B cell (primary cell): ENCODE measurements at regions not wholly inside any gene's neighbourhood (a gene's known extent, or its start where the extent isn't known, plus 50 kb on each side); places are given as distances from the start of the nearest gene placed in this dataset.

Source experiments
- ATAC-seq: fragments of 200-7000 bp; cut with Tn5 transposase; one replicate; pipeline ENCODE4 v1.10.0; 2021; ENCODE audit warnings: low read depth, mild to moderate bottlenecking, moderate number of reproducible peaks, moderate library complexity
- CTCF ChIA-PET: fragments of 350-600 bp; sonication (Branson Sonifier 250); formaldehyde crosslinking; loops from one replicate; lab custom pipeline; 2021; ENCODE audit warnings: antibody characterized with exemption, inconsistent platforms; lab: Charles Lee
- POLR2A ChIA-PET: fragments of 350-600 bp; sonication (Branson Sonifier 250); formaldehyde crosslinking; loops from one replicate; lab custom pipeline; 2021; ENCODE audit warnings: antibody characterized with exemption; lab: Charles Lee
- DNase-seq: peaks from one replicate; pipeline ENCODE4 v3.0.0; 2013
- H2AFZ ChIP-seq: 2 replicates; pipeline ENCODE4 v1.6.1; 2012; ENCODE audit warnings: mild to moderate bottlenecking, low read depth, low read length; ENCODE audit not compliant: insufficient read depth, poor library complexity, severe bottlenecking
- H3K27ac ChIP-seq, 2 donors: 1 replicate in 1 of 2; 2 replicates in 1 of 2; pipeline ENCODE4 v1.5.1; 2012 to 2013; ENCODE audit warnings: low read length in 2 of 2, mild to moderate bottlenecking in 2 of 2, moderate library complexity in 1 of 2
- H3K27me3 ChIP-seq, 4 experiments: fragments of 200-600 bp in 1 of 4; sonication (generic) in 1 of 4; replicated peaks in 1 of 4; 1 replicate in 2 of 4; 2 replicates in 2 of 4; pipeline versions ENCODE4 v1.6.1 to v1.7.0; 2013 to 2016; ENCODE audit warnings: low read length in 3 of 4, mild to moderate bottlenecking in 2 of 4, mixed read lengths in 1 of 4, moderate library complexity in 1 of 4; ENCODE audit not compliant: insufficient read depth in 4 of 4, control insufficient read depth in 3 of 4; ENCODE audit errors: control extremely low read depth in 1 of 4
- H3K36me3 ChIP-seq, 2 experiments: replicated peaks in 1 of 2; 1 replicate in 1 of 2; 2 replicates in 1 of 2; pipeline versions ENCODE4 v1.6.1 to v1.7.1; 2013; ENCODE audit warnings: low read length in 1 of 2; ENCODE audit not compliant: insufficient read depth in 2 of 2, control insufficient read depth in 1 of 2; ENCODE audit errors: control extremely low read depth in 1 of 2, extremely low read depth in 1 of 2
- H3K4me1 ChIP-seq, 2 donors: fragments of 200-600 bp in 1 of 2; sonication (generic) in 1 of 2; 1 replicate in 1 of 2; 2 replicates in 1 of 2; pipeline versions ENCODE4 v1.5.1 to v1.6.1; 2013 to 2017; ENCODE audit warnings: low read length in 2 of 2; ENCODE audit not compliant: control insufficient read depth in 2 of 2, insufficient read depth in 2 of 2
- H3K4me2 ChIP-seq: replicated peaks from 2 replicates; pipeline ENCODE3; 2012; ENCODE audit warnings: mild to moderate bottlenecking, low read depth, low read length; ENCODE audit not compliant: poor library complexity, severe bottlenecking
- H3K4me3 ChIP-seq, 5 experiments: fragments of 200-600 bp in 1 of 5; sonication (generic) in 1 of 5; 1 replicate in 3 of 5; 2 replicates in 2 of 5; pipeline versions ENCODE4 v1.5.1 to v1.7.0; 2011 to 2016; ENCODE audit warnings: low read length in 4 of 5, mild to moderate bottlenecking in 4 of 5, low read depth in 2 of 5, control low read depth in 1 of 5, moderate library complexity in 1 of 5; ENCODE audit not compliant: insufficient read depth in 1 of 5; ENCODE audit errors: control extremely low read depth in 1 of 5, extremely low read depth in 1 of 5
- H3K79me2 ChIP-seq: fragments of 200-600 bp; sonication (generic); one replicate; pipeline ENCODE4 v1.6.0; 2016; ENCODE audit warnings: low read length; ENCODE audit not compliant: control insufficient read depth, insufficient read depth
- H3K9ac ChIP-seq: fragments of 200-600 bp; sonication (generic); 2 replicates; pipeline ENCODE4 v1.6.1; 2017; ENCODE audit warnings: mild to moderate bottlenecking, low read length, moderate library complexity
- H3K9me3 ChIP-seq, 3 donors: one replicate each; pipeline versions ENCODE4 v1.6.1 to v1.7.1; 2013; ENCODE audit warnings: low read length in 2 of 3; ENCODE audit not compliant: control insufficient read depth in 2 of 3, insufficient read depth in 1 of 3; ENCODE audit errors: control extremely low read depth in 1 of 3
- H4K20me1 ChIP-seq: 2 replicates; pipeline ENCODE4 v1.6.0; 2012; ENCODE audit warnings: mild to moderate bottlenecking, low read length; ENCODE audit not compliant: insufficient read depth, control insufficient read depth, poor library complexity, severe bottlenecking
- H3K27ac Mint-ChIP-seq: one replicate; pipeline ENCODE4 v1.8.0; 2021; ENCODE audit warnings: mixed read lengths
- H3K27me3 Mint-ChIP-seq: one replicate; pipeline ENCODE4 v1.8.0; 2021; ENCODE audit warnings: mixed read lengths
- H3K4me1 Mint-ChIP-seq: one replicate; pipeline ENCODE4 v1.8.0; 2021; ENCODE audit warnings: mixed read lengths
- H3K4me3 Mint-ChIP-seq: one replicate; pipeline ENCODE4 v1.8.0; 2021; ENCODE audit warnings: mixed read lengths
- H3K9me3 Mint-ChIP-seq: one replicate; pipeline ENCODE4 v1.8.0; 2022; ENCODE audit warnings: mixed read lengths; ENCODE audit not compliant: insufficient read depth
- CTCF ChIP-seq: fragments of 200-600 bp; IDR thresholded peaks from one replicate; pipeline ENCODE4 v1.8.0; 2022; ENCODE audit warnings: antibody characterized with exemption, mild to moderate bottlenecking
- EZH2 ChIP-seq: IDR thresholded peaks from 2 replicates; pipeline ENCODE4 v1.6.1; 2012; ENCODE audit warnings: borderline replicate concordance, low read depth, mild to moderate bottlenecking, moderate library complexity, low read length; ENCODE audit not compliant: insufficient read depth, poor library complexity, severe bottlenecking
- WGBS: methylation state at CpG from one replicate; pipeline ENCODE4 v1.1.5; 2013; ENCODE audit warnings: missing lambda C conversion rate; ENCODE audit not compliant: insufficient coverage; 5-methylcytosine and 5-hydroxymethylcytosine counted together
- intact Hi-C: fragments of 100-400 bp; cut with micrococcal nuclease; formaldehyde crosslinking; loops from one replicate; pipeline ENCODE4 v1.10.0; 2022

- Histone ChIP-seq H3K27me3 (no peaks in the 10 kb centered on the region), H3K4me1 (no peaks in the 10 kb centered on the region), H3K9ac (no peak overlapping the region), H3K27ac (no peak overlapping the region), H3K4me3 (no peak overlapping the region), H3K79me2 (no peaks in the 10 kb centered on the region), H3K36me3 (no peaks in the 10 kb centered on the region), H2AFZ (no peak overlapping the region), H3K4me2 (no peak overlapping the region), H3K9me3 (no peaks in the 10 kb centered on the region), H4K20me1 (no peaks in the 10 kb centered on the region)
- TF ChIP-seq CTCF (no peak), EZH2 (no peak)
- no CpG with 5 or more reads among the region's 4 CpGs for WGBS
- no peak overlapping the region for H3K4me3 Mint-ChIP-seq
- ChIA-PET POLR2A (no interaction called here), CTCF (no interaction called here)
- no peaks in the 10 kb centered on the region for H3K4me1 Mint-ChIP-seq
- DNase-seq (no peak), ATAC-seq (no peak)
- intact Hi-C loops, result no loop called here
- no peaks in the 10 kb centered on the region for H3K9me3 Mint-ChIP-seq
- no peak overlapping the region for H3K27ac Mint-ChIP-seq
- H3K27me3 Mint-ChIP-seq, result peaks cover 3% of the 10 kb centered on the region
Measured at GRCh38 chr21:15229390-15229789, 164.6 kb upstream of the NRIP1 start.

- no peak overlapping the region for H3K27ac Mint-ChIP-seq
- H3K4me3 ChIP-seq, result no peak overlapping the region
- H3K4me1 ChIP-seq, result no peaks in the 10 kb centered on the region
- no peaks in the 10 kb centered on the region for H4K20me1 ChIP-seq
- no peaks in the 10 kb centered on the region for H3K9me3 ChIP-seq
- H3K27me3 ChIP-seq, result no peaks in the 10 kb centered on the region
- H3K27me3 Mint-ChIP-seq, result peaks cover 7% of the 10 kb centered on the region
- no peaks in the 10 kb centered on the region for H3K79me2 ChIP-seq
- no peaks in the 10 kb centered on the region for H3K36me3 ChIP-seq
- H3K4me1 Mint-ChIP-seq, result no peaks in the 10 kb centered on the region
- DNase-seq, result no peak
- H2AFZ ChIP-seq, result no peak overlapping the region
- TF ChIP-seq EZH2 (no peak), CTCF (no peak)
- ATAC-seq, result no peak
- no peak overlapping the region for H3K27ac ChIP-seq
- WGBS, result no CpG with 5 or more reads among the region's 1 CpG
- CTCF ChIA-PET, result no interaction called here
- H3K9me3 Mint-ChIP-seq, result no peaks in the 10 kb centered on the region
- no peak overlapping the region for H3K4me2 ChIP-seq
- POLR2A ChIA-PET, result no interaction called here
- H3K4me3 Mint-ChIP-seq, result no peak overlapping the region
- intact Hi-C loops, result no loop called here
- H3K9ac ChIP-seq, result no peak overlapping the region
Measured at GRCh38 chr21:15233611-15234010, 168.8 kb upstream of the NRIP1 start.
